H1 (cell line): ENCODE measurements at regions not wholly inside any gene's neighbourhood (a gene's known extent, or its start where the extent isn't known, plus 50 kb on each side); places are given as distances from the start of the nearest gene placed in this dataset.

Experiments used
- CTCF ChIA-PET: fragments of 300-600 bp; sonication (Branson Sonifier 250); formaldehyde crosslinking; loops from one replicate; lab custom pipeline; 2021; ENCODE audit not compliant: partially characterized antibody; lab: Charles Lee
- POLR2A ChIA-PET: fragments of 300-600 bp; sonication (Branson Sonifier 250); formaldehyde crosslinking; loops from one replicate; lab custom pipeline; 2021; ENCODE audit warnings: inconsistent platforms; ENCODE audit not compliant: partially characterized antibody; lab: Charles Lee
- DNase-seq, 2 experiments: peaks; one replicate each; pipeline versions ENCODE4 v3.0.0 to v3.0.0-alpha.2; 2010 to 2022; ENCODE audit warnings: low spot score in 2 of 2, low read depth in 1 of 2, mixed read lengths in 1 of 2
- FAIRE-seq: peaks from 2 replicates; lab custom pipeline; 2011; peaks lifted over from hg19 to GRCh38; lab: Jason Lieb, UNC
- H2AFZ ChIP-seq: 2 replicates; pipeline ENCODE4 v1.8.1; 2012; ENCODE audit warnings: low read length, inconsistent platforms
- H2AK5ac ChIP-seq: 2 replicates; pipeline ENCODE4 v1.6.1; 2013; ENCODE audit warnings: low read depth, low read length
- H2BK120ac ChIP-seq: replicated peaks from 2 replicates; pipeline ENCODE3; 2013; ENCODE audit warnings: low read depth, low read length, inconsistent platforms
- H2BK12ac ChIP-seq: 2 replicates; pipeline ENCODE4 v1.6.1; 2013; ENCODE audit warnings: low read depth, low read length
- H2BK15ac ChIP-seq: 2 replicates; pipeline ENCODE4 v1.6.1; 2013; ENCODE audit warnings: low read length
- H2BK20ac ChIP-seq: 2 replicates; pipeline ENCODE4 v1.6.1; 2013; ENCODE audit warnings: low read length
- H2BK5ac ChIP-seq: 2 replicates; pipeline ENCODE4 v1.6.1; 2013; ENCODE audit warnings: low read depth, low read length
- H3K14ac ChIP-seq: 2 replicates; pipeline ENCODE4 v1.6.1; 2013; ENCODE audit warnings: inconsistent platforms; ENCODE audit not compliant: insufficient read length
- H3K18ac ChIP-seq: 2 replicates; pipeline ENCODE4 v1.6.1; 2013; ENCODE audit warnings: low read length; ENCODE audit errors: extremely low read depth
- H3K23ac ChIP-seq: 2 replicates; pipeline ENCODE4 v1.6.1; 2013; ENCODE audit warnings: inconsistent platforms; ENCODE audit not compliant: insufficient read length
- H3K23me2 ChIP-seq: 2 replicates; pipeline ENCODE4 v1.6.1; 2013; ENCODE audit warnings: low read depth, low read length
- H3K27ac ChIP-seq: 2 replicates; pipeline ENCODE4 v1.6.1; 2011; ENCODE audit warnings: low read depth, low read length, inconsistent platforms
- H3K27me3 ChIP-seq, 4 experiments: replicated peaks in 1 of 4; 1 replicate in 1 of 4; 2 replicates in 3 of 4; pipeline versions ENCODE4 v1.6.1 to v1.8.1; 2011 to 2013; ENCODE audit warnings: low read length in 3 of 4, mild to moderate bottlenecking in 3 of 4, inconsistent platforms in 2 of 4, mixed read lengths in 2 of 4, moderate library complexity in 1 of 4; ENCODE audit not compliant: control insufficient read depth in 3 of 4, insufficient read depth in 3 of 4; ENCODE audit errors: extremely low read depth in 1 of 4
- H3K36me3 ChIP-seq, 4 experiments: 2 replicates each; pipeline versions ENCODE4 v1.6.1 to v1.8.1; 2011 to 2013; ENCODE audit warnings: mild to moderate bottlenecking in 4 of 4, low read length in 3 of 4, moderate library complexity in 2 of 4, control low read depth in 1 of 4, inconsistent platforms in 1 of 4; ENCODE audit not compliant: insufficient read depth in 4 of 4, control insufficient read depth in 2 of 4
- H3K4ac ChIP-seq: replicated peaks from 2 replicates; pipeline ENCODE3; 2013; ENCODE audit warnings: low read length, low read depth, mixed read lengths, inconsistent platforms; ENCODE audit not compliant: insufficient read length
- H3K4me1 ChIP-seq, 4 experiments: replicated peaks in 1 of 4; 1 replicate in 1 of 4; 2 replicates in 3 of 4; pipeline versions ENCODE4 v1.6.1 to v1.8.1; 2011 to 2013; ENCODE audit warnings: low read length in 3 of 4, inconsistent platforms in 2 of 4, mixed read lengths in 1 of 4; ENCODE audit not compliant: insufficient read depth in 4 of 4, control insufficient read depth in 3 of 4
- H3K4me2 ChIP-seq, 2 experiments: 2 replicates each; pipeline versions ENCODE4 v1.6.1 to v1.8.1; 2011 to 2013; ENCODE audit warnings: low read depth in 2 of 2, low read length in 2 of 2, control low read depth in 1 of 2, inconsistent platforms in 1 of 2, mild to moderate bottlenecking in 1 of 2; ENCODE audit not compliant: insufficient read depth in 1 of 2
- H3K4me3 ChIP-seq, 4 experiments: fragments of 200-600, 300-600 bp in 1 of 4; sonication (generic), shearing (Covaris generic), sonication (Bioruptor Twin) in 1 of 4; 2 replicates each; pipeline versions ENCODE4 v1.5.1 to v1.8.1; 2011 to 2016; ENCODE audit warnings: low read length in 4 of 4, low read depth in 3 of 4, control low read depth in 2 of 4, inconsistent platforms in 2 of 4, mild to moderate bottlenecking in 2 of 4, mixed read lengths in 1 of 4, moderate library complexity in 1 of 4; ENCODE audit not compliant: insufficient read depth in 2 of 4; ENCODE audit errors: extremely low read depth in 1 of 4
- H3K56ac ChIP-seq: replicated peaks from 2 replicates; pipeline ENCODE3; 2013; ENCODE audit warnings: low read depth, mild to moderate bottlenecking, mixed read lengths, low read length, inconsistent platforms; ENCODE audit not compliant: insufficient read length
- H3K79me1 ChIP-seq: 2 replicates; pipeline ENCODE4 v1.6.1; 2013; ENCODE audit warnings: low read depth, low read length, control low read depth
- H3K79me2 ChIP-seq, 2 experiments: 2 replicates each; pipeline versions ENCODE4 v1.6.1 to v1.8.1; 2012 to 2013; ENCODE audit warnings: low read length in 2 of 2, mild to moderate bottlenecking in 2 of 2, inconsistent platforms in 1 of 2; ENCODE audit not compliant: insufficient read depth in 2 of 2, control insufficient read depth in 1 of 2
- H3K9ac ChIP-seq, 4 experiments: replicated peaks in 1 of 4; 1 replicate in 1 of 4; 2 replicates in 3 of 4; pipeline versions ENCODE4 v1.6.1 to v1.8.1; 2011 to 2013; ENCODE audit warnings: low read depth in 3 of 4, low read length in 3 of 4, control low read depth in 2 of 4, mild to moderate bottlenecking in 2 of 4, moderate library complexity in 2 of 4, inconsistent platforms in 1 of 4; ENCODE audit errors: extremely low read depth in 1 of 4
- H3K9me3 ChIP-seq, 2 experiments: 2 replicates each; pipeline versions ENCODE4 v1.6.1 to v1.8.1; 2012 to 2013; ENCODE audit warnings: mild to moderate bottlenecking in 2 of 2, moderate library complexity in 2 of 2, control low read depth in 1 of 2, inconsistent platforms in 1 of 2, low read depth in 1 of 2, low read length in 1 of 2, mixed read lengths in 1 of 2; ENCODE audit not compliant: insufficient read depth in 2 of 2
- H4K20me1 ChIP-seq, 2 experiments: replicated peaks in 1 of 2; 2 replicates each; pipeline versions ENCODE3 to v1.8.1; 2011 to 2013; ENCODE audit warnings: inconsistent platforms in 2 of 2, low read length in 2 of 2, mild to moderate bottlenecking in 1 of 2; ENCODE audit not compliant: insufficient read depth in 2 of 2, control insufficient read depth in 1 of 2
- H4K5ac ChIP-seq: 2 replicates; pipeline ENCODE4 v1.6.1; 2013; ENCODE audit warnings: low read length, low read depth, mixed read lengths, inconsistent platforms; ENCODE audit not compliant: insufficient read length
- H4K8ac ChIP-seq: 2 replicates; pipeline ENCODE4 v1.8.0; 2013; ENCODE audit warnings: mild to moderate bottlenecking, moderate library complexity, low read length, inconsistent platforms; ENCODE audit not compliant: insufficient read depth; ENCODE audit errors: extremely low read depth
- H4K91ac ChIP-seq: replicated peaks from 2 replicates; pipeline ENCODE3; 2013; ENCODE audit warnings: low read length, mixed read lengths, inconsistent platforms; ENCODE audit not compliant: insufficient read length
- WGBS, 2 experiments: shearing (Covaris generic) in 1 of 2; methylation state at CpG; one replicate each; pipeline versions ENCODE4 v1.1.6 to v1.1.7; 2013 to 2015; ENCODE audit warnings: low lambda C conversion rate in 2 of 2, mixed read lengths in 2 of 2, inconsistent platforms in 1 of 2, low coverage in 1 of 2, missing lambda C conversion rate in 1 of 2; ENCODE audit not compliant: insufficient replicate concordance in 2 of 2, insufficient coverage in 1 of 2, insufficient read length in 1 of 2; ENCODE audit errors: extremely low coverage in 1 of 2, missing lambda C conversion rate in 1 of 2; 5-methylcytosine and 5-hydroxymethylcytosine counted together

DNA sequence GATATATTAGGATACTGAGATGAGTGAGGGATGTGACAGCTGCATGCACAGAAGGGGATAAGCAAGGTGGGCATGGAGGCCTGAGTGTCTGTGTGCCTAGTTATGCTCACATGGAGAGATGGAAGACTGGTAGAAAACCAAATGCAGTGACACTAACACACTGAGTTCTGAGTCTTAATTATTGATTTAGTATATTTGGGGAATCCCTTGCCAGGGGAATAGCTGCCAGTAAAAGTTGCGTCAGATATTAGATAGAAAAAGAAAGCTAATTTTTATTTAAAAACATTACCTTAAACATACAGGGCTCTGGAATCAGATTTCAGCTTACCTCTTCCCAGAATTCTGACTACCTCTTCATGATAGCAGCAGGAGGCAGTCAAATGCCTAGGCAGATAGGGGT is 620.5 kb downstream of the METTL15 start:
- FAIRE-seq (no peak), DNase-seq (no peak)
- Histone ChIP-seq H2BK15ac (no peak overlapping the region), H4K20me1 (no peaks in the 10 kb centered on the region), H3K4ac (no peak overlapping the region), H4K5ac (no peak overlapping the region), H3K14ac (no peak overlapping the region), H3K27ac (no peak overlapping the region), H3K4me1 (0 out of 7 replicates have a peak, but pooled peaks cover 0 to 2% (median 0%) of the 10 kb centered on the region in 4 experiments), H3K56ac (no peak overlapping the region), H3K23me2 (no peaks in the 10 kb centered on the region; the same call in 1 of the 2 replicates), H3K9me3 (no peaks in the 10 kb centered on the region), H4K8ac (no peak overlapping the region), H3K4me3 (no peak overlapping the region), H3K27me3 (no peaks in the 10 kb centered on the region), H3K18ac (no peak overlapping the region), H2BK5ac (no peak overlapping the region), H2BK20ac (no peak overlapping the region), H3K36me3 (no peaks in the 10 kb centered on the region), H2AK5ac (no peak overlapping the region), H4K91ac (no peak overlapping the region), H2BK120ac (no peak overlapping the region), H3K79me1 (no peaks in the 10 kb centered on the region), H2AFZ (no peak overlapping the region), H3K4me2 (no peak overlapping the region), H3K23ac (no peak overlapping the region), H2BK12ac (no peak overlapping the region), H3K79me2 (no peaks in the 10 kb centered on the region), H3K9ac (no peak overlapping the region)
- ChIA-PET CTCF (interaction anchor here (0.7 to 1.4 kb wide), 5 partner anchors 31 to 292 kb away, joined by 3 to 4 read pairs (median 3); no protein-coding TSS in a partner anchor), POLR2A (no interaction called here)
- 90% methylated on average over 1 of the region's 1 CpG; no CpG with 5 or more reads in 1 of the 2 experiments for WGBS, 2 experiments
